H9 (cell line): ENCODE measurements at regions not wholly inside any gene's neighbourhood (a gene's known extent, or its start where the extent isn't known, plus 50 kb on each side); places are given as distances from the start of the nearest gene placed in this dataset.

Source experiments
- DNase-seq: peaks from one replicate; pipeline ENCODE4 v3.0.0-alpha.2; 2017
- H2AFZ ChIP-seq: one replicate; pipeline ENCODE4 v1.6.1; 2013; ENCODE audit warnings: mild to moderate bottlenecking, low read length, control low read depth, moderate library complexity
- H2AK5ac ChIP-seq: 2 replicates; pipeline ENCODE4 v1.6.1; 2013; ENCODE audit warnings: low read length, control low read depth, mixed read lengths; ENCODE audit not compliant: insufficient read length
- H2BK120ac ChIP-seq: one replicate; pipeline ENCODE4 v1.6.1; 2013; ENCODE audit warnings: low read depth, mild to moderate bottlenecking, low read length, control low read depth, inconsistent platforms; ENCODE audit not compliant: poor library complexity, severe bottlenecking
- H2BK12ac ChIP-seq: 2 replicates; pipeline ENCODE4 v1.6.1; 2013; ENCODE audit warnings: low read length, control low read depth, mixed read lengths, low read depth; ENCODE audit not compliant: insufficient read length
- H2BK15ac ChIP-seq: 2 replicates; pipeline ENCODE4 v1.6.1; 2013; ENCODE audit warnings: low read depth, low read length, control low read depth
- H2BK20ac ChIP-seq: one replicate; pipeline ENCODE4 v1.6.1; 2013; ENCODE audit warnings: low read depth, mild to moderate bottlenecking, low read length, control low read depth, inconsistent platforms; ENCODE audit not compliant: poor library complexity, severe bottlenecking
- H2BK5ac ChIP-seq: 2 replicates; pipeline ENCODE4 v1.6.1; 2013; ENCODE audit warnings: low read length, control low read depth, mixed read lengths; ENCODE audit not compliant: insufficient read length
- H3K14ac ChIP-seq: 2 replicates; pipeline ENCODE4 v1.6.1; 2013; ENCODE audit warnings: low read length, control low read depth; ENCODE audit not compliant: insufficient read depth
- H3K18ac ChIP-seq: 2 replicates; pipeline ENCODE4 v1.6.1; 2013; ENCODE audit warnings: low read depth, mild to moderate bottlenecking, mixed read lengths, low read length, control low read depth; ENCODE audit not compliant: insufficient read length
- H3K23ac ChIP-seq: 2 replicates; pipeline ENCODE4 v1.6.1; 2013; ENCODE audit warnings: low read length, control low read depth, mixed read lengths, low read depth; ENCODE audit not compliant: insufficient read length
- H3K23me2 ChIP-seq: 2 replicates; pipeline ENCODE4 v1.6.1; 2013; ENCODE audit warnings: low read depth, mild to moderate bottlenecking, mixed read lengths, low read length, control low read depth; ENCODE audit not compliant: insufficient read length, poor library complexity, severe bottlenecking
- H3K27ac ChIP-seq: 2 replicates; pipeline ENCODE4 v1.5.1; 2013; ENCODE audit warnings: low read length, control low read depth, mixed read lengths, low read depth; ENCODE audit not compliant: insufficient read length
- H3K27me3 ChIP-seq: 2 replicates; pipeline ENCODE4 v1.6.1; 2013; ENCODE audit warnings: low read length, control low read depth, inconsistent platforms; ENCODE audit not compliant: insufficient read depth
- H3K4ac ChIP-seq: 2 replicates; pipeline ENCODE4 v1.6.1; 2013; ENCODE audit warnings: low read depth, mild to moderate bottlenecking, control low read depth, inconsistent platforms, low read length, moderate library complexity
- H3K4me1 ChIP-seq: 2 replicates; pipeline ENCODE4 v1.6.1; 2013; ENCODE audit warnings: low read length, control low read depth, inconsistent platforms; ENCODE audit not compliant: insufficient read depth
- H3K4me2 ChIP-seq: 2 replicates; pipeline ENCODE4 v1.6.1; 2013; ENCODE audit warnings: low read length, control low read depth, mixed read lengths; ENCODE audit not compliant: insufficient read length, insufficient read depth
- H3K56ac ChIP-seq: 2 replicates; pipeline ENCODE4 v1.6.1; 2013; ENCODE audit warnings: low read depth, mild to moderate bottlenecking, mixed read lengths, low read length, control low read depth; ENCODE audit not compliant: insufficient read length
- H3K79me1 ChIP-seq: 2 replicates; pipeline ENCODE4 v1.6.1; 2013; ENCODE audit warnings: low read depth, mild to moderate bottlenecking, moderate library complexity, low read length, control low read depth, inconsistent platforms; ENCODE audit not compliant: insufficient read depth, poor library complexity, severe bottlenecking
- H3K79me2 ChIP-seq: 2 replicates; pipeline ENCODE4 v1.6.1; 2013; ENCODE audit warnings: low read length, control low read depth, inconsistent platforms; ENCODE audit not compliant: insufficient read depth
- H3K9ac ChIP-seq: 2 replicates; pipeline ENCODE4 v1.6.1; 2013; ENCODE audit warnings: low read length, control low read depth, mixed read lengths; ENCODE audit not compliant: insufficient read length; ENCODE audit errors: extremely low read depth
- H3K9me3 ChIP-seq: one replicate; pipeline ENCODE4 v1.6.1; 2013; ENCODE audit warnings: low read depth, low read length, inconsistent platforms; ENCODE audit not compliant: control insufficient read depth
- H3T11ph ChIP-seq: one replicate; pipeline ENCODE4 v1.6.1; 2013; ENCODE audit warnings: mild to moderate bottlenecking, low read length, control low read depth, inconsistent platforms
- H4K20me1 ChIP-seq: one replicate; pipeline ENCODE4 v1.6.1; 2013; ENCODE audit not compliant: control insufficient read depth, insufficient read length, insufficient read depth
- H4K5ac ChIP-seq: 2 replicates; pipeline ENCODE4 v1.6.1; 2013; ENCODE audit warnings: low read depth, mild to moderate bottlenecking, mixed read lengths, low read length, control low read depth; ENCODE audit not compliant: insufficient read length
- H4K8ac ChIP-seq: replicated peaks from 2 replicates; pipeline ENCODE4 v1.6.1; 2013; ENCODE audit warnings: low read length, control low read depth, mixed read lengths, low read depth; ENCODE audit not compliant: insufficient read length
- H4K91ac ChIP-seq: 2 replicates; pipeline ENCODE4 v1.6.1; 2013; ENCODE audit warnings: low read depth, mild to moderate bottlenecking, moderate library complexity, mixed read lengths, low read length, control low read depth; ENCODE audit not compliant: insufficient read length
- H3K27ac Mint-ChIP-seq, 3 experiments: 2 replicates in 2 of 3; 3 replicates in 1 of 3; pipeline ENCODE4 v1.8.0; 2020 to 2021; ENCODE audit warnings: mixed read lengths in 3 of 3, mild to moderate bottlenecking in 1 of 3, moderate library complexity in 1 of 3
- H3K27me3 Mint-ChIP-seq: 2 replicates; pipeline ENCODE4 v1.8.0; 2021; ENCODE audit warnings: low read depth, mild to moderate bottlenecking, moderate library complexity, mixed read lengths
- H3K36me3 Mint-ChIP-seq, 3 experiments: 2 replicates in 2 of 3; 3 replicates in 1 of 3; pipeline ENCODE4 v1.8.0; 2020 to 2021; ENCODE audit warnings: low read depth in 3 of 3, mixed read lengths in 3 of 3; ENCODE audit not compliant: insufficient read depth in 1 of 3
- H3K4me1 Mint-ChIP-seq, 2 experiments: 2 replicates each; pipeline ENCODE4 v1.8.0; 2020; ENCODE audit warnings: mixed read lengths in 2 of 2
- H3K4me3 Mint-ChIP-seq, 2 experiments: 2 replicates in 1 of 2; 3 replicates in 1 of 2; pipeline ENCODE4 v1.8.0; 2020 to 2021; ENCODE audit warnings: mild to moderate bottlenecking in 2 of 2, mixed read lengths in 2 of 2, moderate library complexity in 1 of 2
- H3K9me3 Mint-ChIP-seq, 2 experiments: 2 replicates in 1 of 2; 3 replicates in 1 of 2; pipeline ENCODE4 v1.8.0; 2020; ENCODE audit warnings: mild to moderate bottlenecking in 2 of 2, mixed read lengths in 2 of 2, moderate library complexity in 1 of 2
- CTCF ChIP-seq: fragments of 200-600 bp; sonication (generic); conservative IDR thresholded peaks from 3 replicates; pipeline ENCODE4 v1.8.0; 2021; ENCODE audit warnings: antibody characterized with exemption, mild to moderate bottlenecking
- WGBS: extraction: QIAGEN DNeasy Blood & Tissue Kit; methylation state at CpG from one replicate; pipeline ENCODE4 v1.1.7; 2013; ENCODE audit warnings: missing lambda C conversion rate, low lambda C conversion rate, mixed read lengths; ENCODE audit not compliant: insufficient read length; ENCODE audit errors: extremely low coverage; 5-methylcytosine and 5-hydroxymethylcytosine counted together

- Histone ChIP-seq H2BK12ac (no peak overlapping the region), H3K9me3 (no peaks in the 10 kb centered on the region), H3K4ac (no peak overlapping the region), H3K23me2 (no peaks in the 10 kb centered on the region), H3K23ac (no peak overlapping the region), H4K20me1 (no peaks in the 10 kb centered on the region), H4K5ac (no peak overlapping the region), H4K8ac (no peak overlapping the region), H3K4me2 (no peak overlapping the region), H2AK5ac (no peak overlapping the region), H2BK5ac (no peak overlapping the region), H3K14ac (no peak overlapping the region), H3T11ph (no peak overlapping the region), H3K79me2 (no peaks in the 10 kb centered on the region), H2BK120ac (no peak overlapping the region), H3K4me1 (no peaks in the 10 kb centered on the region), H3K56ac (no peak overlapping the region), H2BK20ac (no peak overlapping the region), H3K18ac (no peak overlapping the region), H4K91ac (no peak overlapping the region), H3K9ac (no peak overlapping the region), H2BK15ac (no peak overlapping the region), H2AFZ (no peak overlapping the region), H3K79me1 (no peaks in the 10 kb centered on the region), H3K27ac (no peak overlapping the region), H3K27me3 (no peaks in the 10 kb centered on the region)
- H3K9me3 Mint-ChIP-seq: peaks cover 8 to 11% of the 10 kb centered on the region in 2 experiments; a peak in 3 of 5 replicates
- no peak for TF ChIP-seq CTCF
- DNase-seq: no peak
- no peak overlapping the region for H3K4me3 Mint-ChIP-seq
- H3K27me3 Mint-ChIP-seq: peaks cover 57% of the 10 kb centered on the region
- H3K36me3 Mint-ChIP-seq: no peaks in the 10 kb centered on the region; a peak in 1 of 7 replicates
- no CpG with 5 or more reads among the region's 10 CpGs for WGBS
- H3K4me1 Mint-ChIP-seq: no peaks in the 10 kb centered on the region
- no peak overlapping the region for H3K27ac Mint-ChIP-seq
Measured at GRCh38 chr1:13901039-13901438, 201.1 kb downstream of the PRDM2 start.
